ENCODE measurements at regions not wholly inside any gene's neighbourhood (a gene's known extent, or its start where the extent isn't known, plus 50 kb on each side); places are given as distances from the start of the nearest gene placed in this dataset.

- H3K9me3 ChIP-seq (ENCODE audit: control insufficient read depth, insufficient read depth, low read length): no peaks in the 10 kb centered on the region; the same call in 1 of the 2 replicates
- H3K4me2 ChIP-seq (ENCODE audit: low read length): no peak overlapping the region
- no peaks in the 10 kb centered on the region for H3K27me3 ChIP-seq (ENCODE audit: control insufficient read depth, low read length)
- H3K4me3 ChIP-seq (ENCODE audit: low read length): no peak overlapping the region
- H3K79me2 ChIP-seq (ENCODE audit: control insufficient read depth, low read length): no peaks in the 10 kb centered on the region
- no peaks in the 10 kb centered on the region for H3K4me1 ChIP-seq (ENCODE audit: control insufficient read depth, low read length)
- no peaks in the 10 kb centered on the region for H3K9me2 ChIP-seq (replicated peaks; ENCODE audit: control insufficient read depth, low read length)
- TF ChIP-seq EZH2phosphoT487 (IDR thresholded peaks at IDR 0.05; ENCODE audit: borderline replicate concordance, low read length) (no peak), CTCF (IDR thresholded peaks at IDR 0.05; ENCODE audit: low read depth, low read length, poor library complexity, severe bottlenecking) (no peak)
- H4K20me1 ChIP-seq (ENCODE audit: control insufficient read depth, insufficient read depth, low read depth, low read length): no peaks in the 10 kb centered on the region
- H3K27ac ChIP-seq (ENCODE audit: low read depth, low read length): no peak overlapping the region
- H3F3A ChIP-seq (ENCODE audit: control insufficient read depth, insufficient read depth): no peaks in the 10 kb centered on the region
- H3K36me3 ChIP-seq (ENCODE audit: control insufficient read depth, low read length): no peaks in the 10 kb centered on the region
Measured at GRCh38 chr12:93153321-93153720, 224.2 kb upstream of the EEA1 start.

GRCh38 chr12:93154096-93154728, 223.5 kb upstream of the NUDT4 start:
- H3K4me1 ChIP-seq (ENCODE audit: control insufficient read depth, low read length): no peaks in the 10 kb centered on the region
- H3K9me2 ChIP-seq (replicated peaks; ENCODE audit: control insufficient read depth, low read length): no peaks in the 10 kb centered on the region
- H3K79me2 ChIP-seq (ENCODE audit: control insufficient read depth, low read length): no peaks in the 10 kb centered on the region
- H3F3A ChIP-seq (ENCODE audit: control insufficient read depth, insufficient read depth): no peaks in the 10 kb centered on the region
- H3K4me3 ChIP-seq (ENCODE audit: low read length): no peak overlapping the region
- H3K27me3 ChIP-seq (ENCODE audit: control insufficient read depth, low read length): no peaks in the 10 kb centered on the region
- no peak overlapping the region for H3K4me2 ChIP-seq (ENCODE audit: low read length)
- no peaks in the 10 kb centered on the region for H4K20me1 ChIP-seq (ENCODE audit: control insufficient read depth, insufficient read depth, low read depth, low read length)
- no peaks in the 10 kb centered on the region for H3K36me3 ChIP-seq (ENCODE audit: control insufficient read depth, low read length)
- no peak overlapping the region for H3K27ac ChIP-seq (ENCODE audit: low read depth, low read length)
- TF ChIP-seq EZH2phosphoT487 (IDR thresholded peaks at IDR 0.05; ENCODE audit: borderline replicate concordance, low read length): no peak
- TF ChIP-seq CTCF (IDR thresholded peaks at IDR 0.05; ENCODE audit: low read depth, low read length, poor library complexity, severe bottlenecking): no peak
- peaks cover 3% of the 10 kb centered on the region; the same call in 1 of the 2 replicates for H3K9me3 ChIP-seq (ENCODE audit: control insufficient read depth, insufficient read depth, low read length)

- peaks cover 3% of the 10 kb centered on the region; the same call in 1 of the 2 replicates for H3K9me3 ChIP-seq (ENCODE audit: control insufficient read depth, insufficient read depth, low read length)
- H3K27ac ChIP-seq (ENCODE audit: low read depth, low read length): no peak overlapping the region
- TF ChIP-seq CTCF (IDR thresholded peaks at IDR 0.05; ENCODE audit: low read depth, low read length, poor library complexity, severe bottlenecking): no peak
- no peak for TF ChIP-seq EZH2phosphoT487 (IDR thresholded peaks at IDR 0.05; ENCODE audit: borderline replicate concordance, low read length)
- H3K79me2 ChIP-seq (ENCODE audit: control insufficient read depth, low read length): no peaks in the 10 kb centered on the region
- no peak overlapping the region for H3K4me2 ChIP-seq (ENCODE audit: low read length)
- H3K4me1 ChIP-seq (ENCODE audit: control insufficient read depth, low read length): no peaks in the 10 kb centered on the region
- H3K36me3 ChIP-seq (ENCODE audit: control insufficient read depth, low read length): no peaks in the 10 kb centered on the region
- H4K20me1 ChIP-seq (ENCODE audit: control insufficient read depth, insufficient read depth, low read depth, low read length): no peaks in the 10 kb centered on the region
- no peaks in the 10 kb centered on the region for H3F3A ChIP-seq (ENCODE audit: control insufficient read depth, insufficient read depth)
- H3K4me3 ChIP-seq (ENCODE audit: low read length): no peak overlapping the region
- no peaks in the 10 kb centered on the region for H3K27me3 ChIP-seq (ENCODE audit: control insufficient read depth, low read length)
- no peaks in the 10 kb centered on the region for H3K9me2 ChIP-seq (replicated peaks; ENCODE audit: control insufficient read depth, low read length)
Measured at GRCh38 chr12:93154753-93155480, 222.8 kb upstream of the NUDT4 start.

Measured in DOHH2 (cell line).